GM19324 (cell line): ENCODE measurements at regions not wholly inside any gene's neighbourhood (a gene's known extent, or its start where the extent isn't known, plus 50 kb on each side); places are given as distances from the start of the nearest gene placed in this dataset.
"Not testable (repeated sequence)": the region's sequence is repeated elsewhere in the genome, so short reads cannot be mapped to it uniquely, and the experiment has no call there.

Source experiments
- ATAC-seq: cut with Tn5 transposase; IDR thresholded peaks from one replicate; pipeline ENCODE4 v1.9.1; 2021; ENCODE audit warnings: mild to moderate bottlenecking, moderate library complexity; ENCODE audit not compliant: unreplicated experiment, low FRiP score

DNA sequence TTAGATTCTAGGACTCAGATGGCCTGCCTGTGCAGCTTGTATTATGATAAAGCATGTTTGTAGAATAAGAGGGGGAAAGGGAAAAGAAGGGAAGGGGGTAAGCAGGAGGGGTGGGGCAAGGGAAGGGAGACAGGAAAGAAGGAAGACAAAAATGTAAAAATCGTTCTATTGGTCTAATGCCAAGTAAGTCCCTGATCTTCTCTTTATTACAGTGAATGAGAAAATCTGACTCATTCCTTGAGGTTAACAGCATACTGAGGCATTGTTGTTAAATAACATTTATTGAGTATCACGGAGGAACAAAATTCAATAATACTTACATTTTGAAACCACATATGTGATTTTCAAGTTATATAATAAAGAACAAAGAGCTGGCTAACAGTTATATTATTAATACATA lies 1534.7 kb downstream of the OLFM4 start:
- no peak for ATAC-seq

DNA sequence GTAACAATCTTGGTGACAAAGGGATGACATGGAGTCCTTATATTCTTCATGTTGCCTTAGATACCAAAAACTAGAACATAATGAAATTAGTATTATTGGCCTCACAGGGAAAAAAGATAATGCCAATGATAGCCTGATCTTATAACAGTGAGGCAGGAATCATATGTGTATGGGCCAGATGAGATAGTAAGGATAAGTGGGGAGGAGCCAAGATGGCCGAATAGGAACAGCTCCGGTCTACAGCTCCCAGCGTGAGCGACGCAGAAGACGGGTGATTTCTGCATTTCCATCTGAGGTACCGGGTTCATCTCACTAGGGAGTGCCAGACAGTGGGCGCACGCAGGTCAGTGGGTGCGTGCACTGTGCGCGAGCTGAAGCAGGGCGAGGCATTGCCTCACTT lies 1543.4 kb downstream of the OLFM4 start:
- not testable (repeated sequence) for ATAC-seq

DNA sequence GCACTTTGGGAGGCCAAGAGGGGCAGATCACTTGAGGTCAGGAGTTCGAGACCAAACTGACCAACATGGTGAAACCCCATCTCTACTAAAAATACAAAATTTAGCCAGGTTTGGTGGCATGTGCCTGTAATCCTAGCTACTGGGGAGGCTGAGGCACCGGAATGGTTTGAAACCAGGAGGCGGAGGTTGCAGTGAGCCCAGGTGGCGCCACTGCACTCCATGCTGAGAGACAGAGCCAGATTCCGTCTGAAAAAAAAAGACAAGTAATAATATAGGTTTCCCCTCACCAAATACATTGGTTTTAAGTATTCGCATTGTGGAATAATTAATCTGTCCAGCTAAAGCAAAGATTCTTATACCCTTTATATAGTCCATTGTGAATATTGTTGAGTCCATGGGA lies 1544.6 kb downstream of the OLFM4 start:
- ATAC-seq, result no peak

DNA sequence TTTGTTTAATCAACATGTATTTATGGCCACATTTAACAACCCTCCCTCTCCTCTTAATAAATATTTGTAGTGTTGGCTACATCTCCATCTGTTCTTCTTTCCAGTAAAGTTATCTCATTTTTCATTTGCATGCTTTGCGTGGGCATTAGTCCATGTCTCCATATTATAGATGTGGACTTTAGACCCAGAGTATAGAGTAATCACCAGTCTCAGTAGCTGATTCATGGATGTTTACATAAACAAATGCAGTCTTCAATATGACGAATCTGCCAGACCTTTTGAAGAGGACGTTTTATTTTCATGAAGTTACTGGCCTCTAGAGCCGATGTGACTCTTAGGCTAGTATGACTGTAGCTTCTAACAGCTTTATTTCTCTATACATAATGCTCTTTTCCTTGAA lies 1546.2 kb downstream of the OLFM4 start:
- no peak for ATAC-seq

DNA sequence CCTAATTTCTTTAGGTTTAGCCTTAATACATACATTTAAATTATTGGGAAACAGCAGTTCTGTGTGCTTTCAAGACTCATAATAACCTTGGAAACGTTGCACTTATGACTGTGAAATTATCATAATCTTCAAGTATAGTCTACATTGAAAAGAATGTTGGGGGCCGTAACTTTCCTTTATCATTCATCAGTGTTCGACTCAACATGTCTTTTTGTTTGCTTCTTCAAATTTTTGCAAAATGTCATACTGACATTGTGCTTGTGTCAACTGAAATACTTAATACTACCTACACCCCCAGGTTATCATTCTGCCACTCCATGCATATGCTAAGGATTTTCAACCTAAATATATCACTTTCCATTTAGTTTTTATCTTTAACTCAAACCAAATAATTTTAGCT lies 1562.9 kb downstream of the OLFM4 start:
- ATAC-seq, result no peak

DNA sequence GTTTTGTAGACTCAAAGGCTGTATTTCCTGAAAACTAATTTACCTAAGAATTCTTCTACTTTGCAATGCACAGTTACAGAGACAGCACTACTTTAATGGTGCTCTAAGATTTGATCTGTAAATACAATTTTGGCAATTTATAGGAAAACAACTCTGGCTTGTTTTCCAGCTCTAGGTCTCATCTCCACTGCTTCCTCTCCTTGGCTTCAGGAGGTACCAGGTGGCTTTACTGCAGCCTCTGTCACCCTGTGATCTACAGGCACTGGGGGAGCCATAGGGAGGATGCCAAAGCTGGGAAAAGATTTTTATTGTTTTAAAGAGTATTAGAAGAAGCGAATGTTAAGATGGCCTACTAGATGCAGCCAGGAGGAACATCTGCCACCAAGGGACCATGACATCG lies 1563.6 kb downstream of the OLFM4 start:
- no peak for ATAC-seq

DNA sequence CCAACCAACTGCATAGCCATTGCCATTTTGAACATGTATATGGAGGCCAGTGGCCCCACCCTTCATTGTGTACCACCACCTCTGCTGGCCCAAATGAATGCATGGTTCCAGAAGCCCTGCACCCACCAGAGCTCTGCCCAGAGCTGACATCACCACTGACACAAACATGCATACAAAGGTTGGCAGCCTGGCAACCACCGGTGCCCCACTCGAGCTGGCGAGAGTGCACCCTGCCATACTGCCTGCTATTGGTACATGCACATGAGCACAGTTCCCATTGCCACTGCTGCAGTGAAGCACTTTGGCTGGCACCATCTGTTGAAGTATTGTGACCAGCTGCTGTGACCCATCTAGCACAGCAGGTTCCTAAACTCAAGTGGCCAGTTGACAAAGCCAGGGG lies 1564.9 kb downstream of the OLFM4 start:
- no peak for ATAC-seq

DNA sequence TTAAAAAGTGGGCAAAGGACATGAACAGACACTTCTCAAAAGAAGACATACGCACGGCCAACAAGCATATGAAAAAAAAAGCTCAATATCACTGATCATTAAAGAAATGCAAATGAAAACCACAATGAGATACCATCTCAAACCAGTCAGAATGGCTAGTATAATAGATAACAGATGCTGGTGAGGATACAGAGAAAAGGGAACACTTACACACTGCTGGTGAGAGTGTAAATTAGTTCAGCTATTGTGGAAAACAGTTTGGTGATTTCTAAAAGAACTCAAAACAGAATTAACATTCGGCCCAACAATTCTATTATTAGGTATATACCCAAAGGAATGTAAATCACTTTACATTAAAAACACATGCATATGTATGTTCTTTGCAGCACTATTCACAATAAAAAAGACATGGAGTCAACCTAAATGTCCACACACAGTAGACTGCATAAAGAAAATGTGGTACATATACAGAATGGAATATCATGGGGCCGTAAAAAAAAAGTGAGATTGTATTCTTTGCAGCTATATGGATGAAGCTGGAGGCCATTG lies 1569.0 kb downstream of the OLFM4 start:
- ATAC-seq, result no peak

DNA sequence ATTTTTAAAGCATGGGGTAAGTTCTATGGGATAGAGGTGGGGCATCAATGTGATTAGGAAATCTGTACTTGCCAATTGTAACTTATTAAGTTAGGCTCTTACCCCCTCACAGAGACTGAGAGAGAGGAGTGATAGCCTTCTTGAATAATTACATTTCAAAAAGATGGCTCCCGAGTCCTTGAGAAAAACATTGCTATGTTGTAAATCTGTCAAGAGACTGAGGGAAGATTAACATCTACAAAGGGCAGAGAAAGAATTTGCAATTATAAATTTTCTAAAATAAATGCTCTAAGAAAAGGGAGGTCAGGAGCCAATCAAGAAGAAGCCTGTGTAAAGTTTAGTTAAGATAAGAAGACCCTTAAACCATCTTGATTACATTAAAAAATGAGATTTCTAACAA lies 1570.8 kb downstream of the OLFM4 start:
- no peak for ATAC-seq

DNA sequence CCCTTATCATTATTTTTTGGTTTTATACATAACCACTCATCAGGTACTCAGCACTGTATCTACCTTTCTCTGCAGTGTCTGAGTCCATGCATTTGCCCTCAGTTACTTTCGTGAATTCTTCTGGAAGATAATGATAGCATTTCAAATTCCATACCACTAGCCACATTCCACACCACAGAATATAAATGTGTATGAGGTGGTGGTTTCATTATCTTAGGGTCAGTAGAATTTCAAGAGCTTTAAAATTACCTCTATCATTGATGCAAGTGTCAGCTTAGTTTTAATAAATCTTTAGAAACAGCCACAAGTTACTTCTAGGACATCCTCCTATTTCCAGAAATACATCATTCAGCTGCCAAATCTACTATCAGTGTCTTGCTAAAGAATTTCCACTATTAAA lies 1578.3 kb downstream of the OLFM4 start:
- ATAC-seq, result no peak

DNA sequence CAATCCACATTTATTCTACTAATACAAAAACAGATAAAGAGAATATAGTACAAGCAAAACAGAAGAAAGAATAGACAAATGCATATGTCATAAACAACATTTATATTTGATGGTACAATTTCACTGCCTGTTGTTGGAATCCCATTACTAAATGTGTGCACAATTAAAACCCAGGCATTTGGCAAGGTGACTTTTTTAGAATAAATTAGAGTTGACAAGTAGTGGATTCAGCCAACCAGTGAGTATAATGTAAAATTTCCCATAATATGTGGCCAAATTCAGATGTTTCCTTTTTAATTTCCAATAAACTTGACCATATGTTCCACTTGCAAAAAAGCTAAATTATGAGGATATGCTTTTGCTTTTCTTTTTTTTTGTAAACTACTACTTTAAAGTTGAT lies 1578.8 kb downstream of the OLFM4 start:
- ATAC-seq, result no peak

DNA sequence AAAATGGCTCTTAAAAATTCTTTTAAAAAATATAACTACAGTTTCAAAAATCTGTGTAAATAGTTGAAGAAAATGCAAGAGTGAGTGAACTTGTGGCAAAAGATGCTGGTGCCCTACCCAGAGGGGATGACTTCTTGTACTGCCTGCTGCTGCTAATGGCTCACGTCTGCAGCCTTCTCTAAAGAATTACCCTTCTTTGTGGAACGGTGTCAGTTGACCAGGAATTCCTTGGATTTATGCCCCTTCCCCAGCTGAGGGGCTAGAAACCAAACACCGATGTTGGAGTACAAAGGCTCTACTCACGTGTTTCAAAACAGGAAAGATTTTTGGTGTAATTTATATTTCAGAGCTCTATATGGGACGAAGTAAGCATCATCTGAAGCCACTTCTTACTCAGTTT lies 1582.8 kb downstream of the OLFM4 start:
- ATAC-seq, result no peak

DNA sequence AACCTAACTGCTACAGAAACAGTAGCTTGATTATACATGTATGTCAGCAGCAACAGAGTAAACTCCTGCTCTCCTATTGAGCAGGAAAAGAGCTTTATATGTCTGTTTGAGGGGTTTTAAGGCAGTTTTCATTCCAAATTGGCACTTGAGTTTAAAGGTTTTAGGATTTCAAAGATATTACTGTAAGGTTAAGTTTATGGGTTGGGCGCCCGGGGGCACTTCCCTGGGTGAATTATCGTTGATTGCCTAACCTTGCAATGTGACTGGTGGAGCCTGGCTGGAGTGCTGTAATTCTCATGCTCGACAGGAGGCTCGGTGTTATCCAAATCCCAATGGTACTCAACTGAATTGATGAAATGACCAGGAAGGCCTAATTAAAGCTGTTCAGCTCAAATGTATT lies 1586.1 kb downstream of the OLFM4 start:
- ATAC-seq, result no peak

DNA sequence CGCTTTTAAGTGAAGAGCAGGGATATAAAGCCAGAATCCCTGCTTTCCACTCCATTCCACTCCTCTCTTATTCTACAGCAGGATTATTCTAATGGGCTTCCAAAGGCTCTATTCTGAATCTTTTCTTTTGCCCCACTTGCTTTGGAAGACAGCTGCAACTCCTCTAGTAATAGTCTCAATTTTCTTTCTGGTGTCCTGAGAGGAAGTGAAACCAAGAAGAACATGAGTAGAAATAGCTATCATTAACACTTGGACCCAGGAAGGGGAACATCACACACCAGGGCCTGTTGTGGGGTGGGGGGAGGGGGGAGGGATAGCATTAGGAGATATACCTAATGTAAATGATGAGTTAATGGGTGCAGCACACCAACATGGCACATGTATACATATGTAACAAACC lies 1597.9 kb downstream of the OLFM4 start:
- ATAC-seq, result not testable (repeated sequence)

DNA sequence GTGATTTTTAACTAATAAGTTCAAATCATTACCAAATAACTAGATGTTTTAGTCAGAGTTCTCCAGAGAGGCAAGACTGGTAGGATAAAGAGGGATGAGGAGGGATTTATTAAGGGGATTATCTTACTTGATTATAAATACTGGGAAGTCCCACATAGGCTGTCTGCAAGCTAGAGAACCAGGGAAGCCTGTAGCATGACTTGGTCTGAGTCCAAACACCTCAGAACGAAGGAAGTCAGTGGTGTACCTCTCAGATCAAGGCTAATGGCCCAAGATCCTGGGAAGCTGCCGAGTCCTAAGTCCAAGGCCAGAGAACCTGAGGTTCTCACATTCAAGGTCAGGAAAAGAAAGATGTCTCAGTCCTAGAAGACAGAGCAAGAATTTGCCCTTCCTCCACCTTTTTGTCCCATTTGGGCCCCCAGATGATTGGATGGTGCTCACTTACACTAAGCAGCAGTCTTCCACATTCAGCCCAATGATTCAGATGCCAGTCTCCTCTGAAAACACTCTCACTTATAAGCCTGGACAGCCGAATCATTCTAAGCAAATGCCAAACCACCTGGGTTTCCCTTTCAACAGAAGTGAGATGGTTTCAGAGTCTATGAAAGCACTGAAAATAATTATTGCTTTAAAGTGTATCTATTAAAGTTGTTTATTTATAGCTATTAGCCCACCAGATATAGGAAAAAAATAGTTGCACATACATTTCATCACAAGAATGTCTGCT lies 1599.2 kb downstream of the OLFM4 start:
- ATAC-seq, result no peak

DNA sequence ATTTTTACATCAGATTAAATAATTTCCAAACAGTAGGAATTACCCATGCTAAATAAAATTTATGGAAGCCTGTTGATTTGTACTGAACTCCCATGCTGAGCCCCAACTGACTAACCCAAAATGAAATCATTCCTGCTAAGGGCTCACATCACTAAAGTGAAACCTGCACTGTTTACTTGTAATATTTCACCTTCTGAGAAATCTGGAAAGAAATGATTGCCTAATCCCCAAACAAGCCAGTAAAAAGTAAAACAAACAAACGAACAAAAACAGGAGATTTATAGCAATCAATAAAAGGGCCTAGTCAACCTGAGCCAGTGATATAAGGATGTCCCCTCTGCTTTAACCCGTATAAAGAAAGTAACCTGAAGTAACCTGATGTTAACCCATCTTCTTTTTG lies 1599.8 kb downstream of the OLFM4 start:
- no peak for ATAC-seq

DNA sequence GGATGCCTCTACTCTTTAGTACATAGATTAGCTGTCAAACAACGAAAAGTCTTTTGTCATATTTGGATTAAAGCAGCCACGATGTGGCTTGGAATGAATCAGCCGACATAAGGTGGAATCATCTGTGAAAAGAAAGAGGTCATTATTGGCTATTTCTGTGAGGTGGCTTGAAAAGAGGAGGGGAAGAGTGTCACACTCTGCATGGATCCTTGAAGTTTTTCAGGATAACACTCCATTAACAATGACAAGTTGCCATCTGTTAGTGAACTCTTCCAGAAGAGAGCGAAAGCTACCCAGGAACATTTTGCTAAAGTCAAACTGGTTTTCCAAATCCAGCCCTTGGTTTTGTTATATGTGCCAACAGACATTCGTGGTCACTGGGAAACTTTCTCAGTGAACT lies 1604.8 kb downstream of the OLFM4 start:
- no peak for ATAC-seq

DNA sequence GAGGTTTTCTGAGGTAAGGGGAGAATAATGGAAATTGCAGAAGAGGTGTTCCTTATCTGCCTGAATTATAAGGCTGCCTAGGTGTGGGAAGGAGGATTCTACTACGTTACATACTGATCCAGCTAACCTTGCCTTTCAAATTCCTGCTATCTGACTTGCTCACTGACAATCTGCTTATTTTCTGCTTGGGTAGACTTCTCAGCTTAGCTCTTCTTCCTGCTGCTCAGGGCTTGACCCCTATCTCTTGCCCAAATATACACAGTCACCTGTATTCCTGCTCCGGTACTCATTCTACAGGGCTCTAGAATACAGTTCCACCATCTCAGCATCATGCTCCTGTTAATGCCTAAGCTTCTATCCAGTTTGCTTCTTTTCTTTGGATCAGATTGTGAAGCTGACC lies 1607.6 kb downstream of the OLFM4 start:
- no peak for ATAC-seq

DNA sequence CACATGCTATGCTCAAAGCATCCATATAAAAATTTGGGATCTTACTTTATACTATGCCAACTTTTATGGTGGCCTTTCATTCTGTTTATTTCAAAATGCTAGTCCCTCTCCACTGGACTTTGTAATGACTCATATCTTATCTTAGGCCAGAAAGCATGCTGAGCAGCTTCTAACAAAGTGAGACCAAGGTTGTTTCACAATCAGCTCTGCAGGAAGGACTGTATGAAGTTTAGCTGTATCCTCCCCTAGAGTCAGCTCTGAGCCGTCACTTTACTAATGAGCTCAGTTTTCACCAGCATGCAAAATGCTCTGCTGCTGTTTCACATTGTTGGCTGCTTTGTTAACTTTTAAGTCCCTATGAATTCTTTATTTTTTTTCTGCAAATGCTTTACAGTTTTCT lies 1608.8 kb downstream of the OLFM4 start:
- no peak for ATAC-seq

DNA sequence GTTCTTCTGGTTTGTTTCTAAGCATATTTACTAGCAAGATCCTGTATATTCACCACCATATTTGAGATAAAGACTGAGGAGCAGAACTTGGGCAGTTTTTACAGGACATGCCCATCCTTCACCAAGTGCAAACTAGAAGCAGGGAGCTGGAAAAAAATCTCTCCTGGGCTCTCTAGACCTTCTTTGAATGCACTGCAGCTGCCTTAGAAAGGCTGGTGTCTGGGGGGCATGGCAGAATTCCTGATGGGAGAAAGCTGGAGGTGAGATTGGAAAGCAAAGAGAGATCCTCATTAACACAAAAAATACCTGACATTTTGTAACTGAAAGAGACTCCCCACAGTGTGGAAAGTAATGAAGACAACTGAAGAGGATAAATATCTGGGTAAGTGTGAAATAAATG lies 1612.1 kb downstream of the OLFM4 start:
- ATAC-seq, result no peak

DNA sequence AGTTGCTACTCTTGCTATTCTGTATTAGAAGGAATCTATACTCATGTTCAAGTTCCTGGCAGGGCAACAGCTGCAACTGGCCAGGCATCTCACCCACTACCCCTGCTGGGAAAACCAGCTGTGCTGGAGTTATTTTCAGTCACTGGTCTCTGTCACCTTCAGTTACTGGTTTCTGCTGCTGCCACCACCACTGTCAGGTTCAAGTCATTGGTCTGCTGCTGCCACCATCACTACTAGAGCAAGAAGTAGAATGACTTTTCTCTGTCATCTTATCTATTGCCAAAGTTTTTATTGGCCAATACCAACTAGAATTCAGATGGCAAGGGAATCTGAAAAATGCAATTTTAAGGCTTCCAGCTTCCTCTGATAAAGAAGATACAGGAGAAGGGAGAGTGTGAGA lies 1615.2 kb downstream of the OLFM4 start:
- ATAC-seq, result no peak

DNA sequence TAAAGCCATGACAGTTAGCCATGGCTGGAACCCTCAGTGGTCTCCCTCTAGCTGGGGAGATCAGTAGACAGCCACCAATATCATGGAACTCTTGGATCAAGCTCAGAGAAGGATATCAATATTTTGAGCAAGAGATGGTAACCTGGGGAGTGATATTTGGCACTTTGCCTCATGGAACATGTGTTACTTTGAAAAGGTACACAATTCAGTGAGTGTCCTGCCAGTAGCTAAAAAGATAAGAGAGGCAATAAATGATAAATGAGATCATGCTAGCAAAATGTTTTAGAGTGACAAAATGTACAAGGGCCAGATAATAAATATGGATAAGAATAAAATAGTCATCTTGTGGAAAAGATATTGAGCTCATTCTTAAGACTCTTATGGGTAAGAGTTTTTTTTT lies 1618.7 kb downstream of the OLFM4 start:
- no peak for ATAC-seq

DNA sequence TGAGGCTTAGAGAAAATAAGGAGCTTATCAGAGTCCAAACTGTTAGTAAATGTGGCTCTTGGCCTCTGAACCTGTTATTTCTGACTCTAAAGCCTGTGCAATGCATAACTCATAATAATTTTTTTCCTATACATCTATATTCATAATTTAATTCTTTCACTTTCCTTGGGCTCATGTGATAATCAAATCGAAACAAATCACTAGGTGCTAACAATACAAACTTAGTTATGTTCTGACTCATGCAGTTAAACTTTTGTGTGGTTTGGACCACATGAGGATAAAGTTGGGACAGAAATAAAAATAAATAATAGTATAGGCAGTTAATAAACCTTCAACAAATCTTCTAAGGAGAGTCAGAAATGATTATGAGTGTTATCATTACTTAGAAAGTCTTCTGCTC lies 1629.0 kb downstream of the OLFM4 start:
- ATAC-seq, result no peak
